HEK293T (cell line): ENCODE measurements at regions not wholly inside any gene's neighbourhood (a gene's known extent, or its start where the extent isn't known, plus 50 kb on each side); places are given as distances from the start of the nearest gene placed in this dataset.

Experiments used
- ARNT ChIP-seq: fragments of 450-650 bp; IDR thresholded peaks from 2 replicates; pipeline ENCODE4 v1.6.1; 2017; ENCODE audit warnings: mild to moderate bottlenecking
- BHLHE40 ChIP-seq: fragments of 450-650 bp; IDR thresholded peaks from 2 replicates; pipeline ENCODE4 v1.6.1; 2016; ENCODE audit warnings: mild to moderate bottlenecking, moderate library complexity, borderline replicate concordance
- ELF4 ChIP-seq: fragments of 450-650 bp; IDR thresholded peaks from 2 replicates; pipeline ENCODE4 v1.6.1; 2017; ENCODE audit warnings: antibody characterized with exemption
- FOXM1 ChIP-seq: fragments of 450-650 bp; IDR thresholded peaks from 2 replicates; pipeline ENCODE4 v1.6.1; 2017; ENCODE audit warnings: mild to moderate bottlenecking, borderline replicate concordance
- HDGF ChIP-seq: fragments of 450-650 bp; IDR thresholded peaks from 2 replicates; pipeline ENCODE4 v1.6.1; 2017; ENCODE audit warnings: antibody characterized with exemption, borderline replicate concordance
- L3MBTL2 ChIP-seq: fragments of 450-650 bp; conservative IDR thresholded peaks from 2 replicates; pipeline ENCODE4 v1.6.1; 2016; ENCODE audit warnings: mild to moderate bottlenecking
- LEF1 ChIP-seq: fragments of 450-650 bp; IDR thresholded peaks from 2 replicates; pipeline ENCODE4 v1.6.1; 2017; ENCODE audit warnings: mild to moderate bottlenecking, borderline replicate concordance
- NFRKB ChIP-seq: fragments of 450-650 bp; IDR thresholded peaks from 2 replicates; pipeline ENCODE4 v1.6.1; 2016; ENCODE audit warnings: mild to moderate bottlenecking, moderate library complexity
- SUZ12 ChIP-seq: fragments of 450-650 bp; IDR thresholded peaks from 2 replicates; pipeline ENCODE4 v1.6.1; 2016; ENCODE audit warnings: mild to moderate bottlenecking
- TARDBP ChIP-seq: fragments of 450-650 bp; IDR thresholded peaks from 2 replicates; pipeline ENCODE4 v1.6.1; 2016
- ZNF384 ChIP-seq: fragments of 450-650 bp; IDR thresholded peaks from 2 replicates; pipeline ENCODE4 v1.6.1; 2016
- TF ChIP-seq, protein P1 (sequence below): fragments of 450-650 bp; IDR thresholded peaks from 2 replicates; pipeline ENCODE4 v1.6.1; 2016

DNA sequence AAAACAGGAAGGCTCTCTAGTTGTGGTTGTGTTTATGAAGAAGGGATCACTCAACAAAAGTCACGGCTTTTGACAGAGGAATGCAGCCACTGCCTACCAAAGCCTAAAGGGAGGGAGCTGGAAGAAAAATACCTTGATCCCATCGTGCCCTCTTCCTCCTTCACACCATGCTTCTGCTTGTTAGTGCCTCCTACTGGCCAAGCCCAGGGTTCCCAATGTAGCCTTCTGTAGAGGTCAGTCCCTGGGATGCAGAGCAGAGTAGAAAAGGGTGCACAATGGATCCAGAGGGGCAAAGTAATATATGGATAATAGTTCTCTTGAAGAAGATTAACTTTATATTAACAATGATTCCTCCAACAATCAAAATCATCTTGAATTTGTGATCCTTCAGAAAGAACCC is 293.5 kb upstream of the FERMT1 start:
- TF ChIP-seq FOXM1 (no peak), ELF4 (no peak), ARNT (no peak), LEF1 (no peak), SUZ12 (no peak), ZNF384 (no peak), TARDBP (no peak), HDGF (no peak), L3MBTL2 (no peak), NFRKB (no peak), BHLHE40 (no peak)
- TF ChIP-seq, protein P1, sequence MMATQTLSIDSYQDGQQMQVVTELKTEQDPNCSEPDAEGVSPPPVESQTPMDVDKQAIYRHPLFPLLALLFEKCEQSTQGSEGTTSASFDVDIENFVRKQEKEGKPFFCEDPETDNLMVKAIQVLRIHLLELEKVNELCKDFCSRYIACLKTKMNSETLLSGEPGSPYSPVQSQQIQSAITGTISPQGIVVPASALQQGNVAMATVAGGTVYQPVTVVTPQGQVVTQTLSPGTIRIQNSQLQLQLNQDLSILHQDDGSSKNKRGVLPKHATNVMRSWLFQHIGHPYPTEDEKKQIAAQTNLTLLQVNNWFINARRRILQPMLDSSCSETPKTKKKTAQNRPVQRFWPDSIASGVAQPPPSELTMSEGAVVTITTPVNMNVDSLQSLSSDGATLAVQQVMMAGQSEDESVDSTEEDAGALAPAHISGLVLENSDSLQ = no peak
